ENCODE measurements at regions not wholly inside any gene's neighbourhood (a gene's known extent, or its start where the extent isn't known, plus 50 kb on each side); places are given as distances from the start of the nearest gene placed in this dataset.

GRCh38 chr9:69961843-69962242, 81.8 kb upstream of the MAMDC2 start:
- Histone ChIP-seq H3K4me3 (replicated peaks in 1 of 2; ENCODE audit: low read depth in 1 of 2, low read length in 2 of 2) (no peak overlapping the region), H3K4me1 (ENCODE audit: control insufficient read depth in 1 of 2, insufficient read depth in 2 of 2, low read length in 2 of 2) (no peaks in the 10 kb centered on the region), H4K20me1 (ENCODE audit: insufficient read depth) (no peaks in the 10 kb centered on the region), H3K27me3 (ENCODE audit: insufficient read depth, low read length) (no peaks in the 10 kb centered on the region), H3K36me3 (ENCODE audit: control insufficient read depth in 1 of 2, insufficient read depth in 2 of 2, low read length in 2 of 2) (no peaks in the 10 kb centered on the region), H3K4me2 (ENCODE audit: low read length) (no peak overlapping the region), H3K9me2 (ENCODE audit: insufficient read depth) (no peaks in the 10 kb centered on the region), H3K79me2 (ENCODE audit: insufficient read depth, low read length) (no peaks in the 10 kb centered on the region), H3K9me3 (ENCODE audit: control insufficient read depth in 1 of 2, insufficient read depth in 1 of 2, low read depth in 1 of 2, low read length in 2 of 2) (no peaks in the 10 kb centered on the region), H2AFZ (ENCODE audit: low read depth, low read length, poor library complexity, severe bottlenecking) (no peak overlapping the region), H3K27ac (ENCODE audit: low read depth, low read length) (no peak overlapping the region), H3K9ac (ENCODE audit: low read length) (no peak overlapping the region)
- ATAC-seq (no peak), DNase-seq (ENCODE audit: low read depth, low spot score) (no peak)
- TF ChIP-seq ZFX (IDR thresholded peaks at IDR 0.05), result no peak
- TF ChIP-seq RAD21 (IDR thresholded peaks at IDR 0.05; ENCODE audit: low read depth), result no peak
- TF ChIP-seq SIN3A (IDR thresholded peaks at IDR 0.05; ENCODE audit: low read depth), result no peak
- no peak for TF ChIP-seq CEBPB (IDR thresholded peaks at IDR 0.05; ENCODE audit: low read depth)
- TF ChIP-seq ATF3 (IDR thresholded peaks at IDR 0.05), result no peak
- TF ChIP-seq TCF7L2 (IDR thresholded peaks at IDR 0.05; ENCODE audit: borderline replicate concordance, extremely low read depth, insufficient read depth, insufficient read length), result no peak
- no peak for TF ChIP-seq ELF1 (IDR thresholded peaks at IDR 0.05; ENCODE audit: borderline replicate concordance, low read depth)
- TF ChIP-seq SP1 (IDR thresholded peaks at IDR 0.05; ENCODE audit: low read depth), result no peak
- no peak for TF ChIP-seq MAX (IDR thresholded peaks at IDR 0.05)
- TF ChIP-seq FOSL1 (IDR thresholded peaks at IDR 0.05; ENCODE audit: low read depth), result no peak
- RAD21 ChIA-PET (ENCODE audit: low non-redundant PET in 1 of 2, low total read pairs in 2 of 2, uncharacterized antibody in 2 of 2, unreplicated experiment in 2 of 2), result no interaction called here
- intact Hi-C loops (cut with micrococcal nuclease), result no loop called here
- no TSS peak for BruUV-seq (replicated peaks)
- POLR2A ChIA-PET, result no interaction called here
- CTCF ChIA-PET, result interaction anchor here (3.0 to 18.0 kb wide), 2 partner anchors 10 to 150 kb away, joined by 12 to 205 read pairs; no protein-coding TSS in a partner anchor

- Histone ChIP-seq H3K27ac (ENCODE audit: low read depth, low read length) (no peak overlapping the region), H3K9me3 (ENCODE audit: control insufficient read depth in 1 of 2, insufficient read depth in 1 of 2, low read depth in 1 of 2, low read length in 2 of 2) (no peaks in the 10 kb centered on the region), H3K36me3 (ENCODE audit: control insufficient read depth in 1 of 2, insufficient read depth in 2 of 2, low read length in 2 of 2) (no peaks in the 10 kb centered on the region), H3K9ac (ENCODE audit: low read length) (no peak overlapping the region), H3K79me2 (ENCODE audit: insufficient read depth, low read length) (no peaks in the 10 kb centered on the region), H3K9me2 (ENCODE audit: insufficient read depth) (no peaks in the 10 kb centered on the region), H4K20me1 (ENCODE audit: insufficient read depth) (no peaks in the 10 kb centered on the region), H3K27me3 (ENCODE audit: insufficient read depth, low read length) (no peaks in the 10 kb centered on the region), H2AFZ (ENCODE audit: low read depth, low read length, poor library complexity, severe bottlenecking) (no peak overlapping the region), H3K4me1 (ENCODE audit: control insufficient read depth in 1 of 2, insufficient read depth in 2 of 2, low read length in 2 of 2) (no peaks in the 10 kb centered on the region), H3K4me2 (ENCODE audit: low read length) (no peak overlapping the region), H3K4me3 (replicated peaks in 1 of 2; ENCODE audit: low read depth in 1 of 2, low read length in 2 of 2) (no peak overlapping the region)
- ChIA-PET RAD21 (ENCODE audit: low non-redundant PET in 1 of 2, low total read pairs in 2 of 2, uncharacterized antibody in 2 of 2, unreplicated experiment in 2 of 2) (no interaction called here), CTCF (interaction anchor here (3.0 to 18.0 kb wide), 2 partner anchors 8 to 148 kb away, joined by 12 to 205 read pairs; no protein-coding TSS in a partner anchor), POLR2A (no interaction called here)
- BruUV-seq (replicated peaks), result no TSS peak
- ATAC-seq (no peak), DNase-seq (ENCODE audit: low read depth, low spot score) (no peak)
- intact Hi-C loops (cut with micrococcal nuclease), result no loop called here
- no peak for TF ChIP-seq EZH2 (IDR thresholded peaks at IDR 0.05)
- no peak for TF ChIP-seq ZFX (IDR thresholded peaks at IDR 0.05)
- TF ChIP-seq FOSL1 (IDR thresholded peaks at IDR 0.05; ENCODE audit: low read depth), result no peak
- TF ChIP-seq ZBTB33 (IDR thresholded peaks at IDR 0.05; ENCODE audit: extremely low read depth, insufficient replicate concordance, low read length), result no peak
- TF ChIP-seq CEBPB (IDR thresholded peaks at IDR 0.05; ENCODE audit: low read depth), result no peak
- TF ChIP-seq ATF3 (IDR thresholded peaks at IDR 0.05), result no peak
- no peak for TF ChIP-seq JUND (IDR thresholded peaks at IDR 0.05)
- TF ChIP-seq ELF1 (IDR thresholded peaks at IDR 0.05; ENCODE audit: borderline replicate concordance, low read depth), result no peak
- TF ChIP-seq CBX3 (IDR thresholded peaks at IDR 0.05; ENCODE audit: low read depth), result no peak
- TF ChIP-seq EGR1 (IDR thresholded peaks at IDR 0.05; ENCODE audit: low read depth), result no peak
These were observed 79.8 kb upstream of the MAMDC2 start for GRCh38 chr9:69963803-69964202.
